SK-N-SH (cell line): ENCODE measurements at regions not wholly inside any gene's neighbourhood (a gene's known extent, or its start where the extent isn't known, plus 50 kb on each side); places are given as distances from the start of the nearest gene placed in this dataset.

ENCODE experiments used
- CTCF ChIA-PET: fragments of 300-600, 350-600 bp; formaldehyde crosslinking; extraction: SDS; loops from one replicate; lab custom pipeline; 2021; lab: Yijun Ruan, JAX
- POLR2A ChIA-PET: fragments of 350-600 bp; sonication (Branson Sonifier 250); formaldehyde crosslinking; extraction: SDS; loops from one replicate; lab custom pipeline; 2020; ENCODE audit warnings: antibody characterized with exemption, inconsistent platforms; lab: Yijun Ruan, JAX
- DNase-seq: peaks from one replicate; pipeline ENCODE4 v3.0.0; 2012
- H2AFZ ChIP-seq: fragments of 200-600 bp; sonication (generic); 2 replicates; pipeline ENCODE4 v1.8.1; 2016; ENCODE audit warnings: antibody characterized with exemption, mild to moderate bottlenecking, low read depth
- H3F3A ChIP-seq: fragments of 200-600 bp; sonication (generic); replicated peaks from 2 replicates; pipeline ENCODE3; 2016; ENCODE audit warnings: antibody characterized with exemption, mild to moderate bottlenecking; ENCODE audit not compliant: insufficient read depth
- H3K27ac ChIP-seq, 2 experiments: fragments of 200-500 bp in 1 of 2; fragments of 200-600 bp in 1 of 2; sonication (Bioruptor generic) in 1 of 2; sonication (generic), shearing (Covaris generic) in 1 of 2; 2 replicates each; pipeline versions ENCODE4 v1.5.1 to v1.6.1; 2014 to 2016; ENCODE audit warnings: low read depth in 2 of 2, inconsistent platforms in 1 of 2, low read length in 1 of 2, mild to moderate bottlenecking in 1 of 2, mixed read lengths in 1 of 2
- H3K27me3 ChIP-seq: fragments of 200-600 bp; sonication (generic), shearing (Covaris generic); 2 replicates; pipeline ENCODE4 v1.6.1; 2016; ENCODE audit warnings: mixed run types; ENCODE audit not compliant: insufficient read depth
- H3K36me3 ChIP-seq, 2 experiments: fragments of 200-500 bp in 1 of 2; fragments of 200-600 bp in 1 of 2; sonication (Bioruptor generic) in 1 of 2; sonication (generic) in 1 of 2; replicated peaks in 1 of 2; 2 replicates each; pipeline versions ENCODE3 to v1.5.1; 2014 to 2016; ENCODE audit warnings: low read length in 1 of 2, mild to moderate bottlenecking in 1 of 2; ENCODE audit not compliant: insufficient read depth in 2 of 2, control insufficient read depth in 1 of 2
- H3K4me1 ChIP-seq, 2 experiments: fragments of 200-500 bp in 1 of 2; fragments of 200-600 bp in 1 of 2; sonication (Bioruptor generic) in 1 of 2; sonication (generic), shearing (Covaris generic) in 1 of 2; 2 replicates each; pipeline versions ENCODE4 v1.5.1 to v1.6.1; 2014 to 2016; ENCODE audit warnings: low read depth in 1 of 2, low read length in 1 of 2, mixed run types in 1 of 2; ENCODE audit not compliant: insufficient read depth in 2 of 2, control insufficient read depth in 1 of 2
- H3K4me2 ChIP-seq: fragments of 200-600 bp; sonication (generic), shearing (Covaris generic); 2 replicates; pipeline ENCODE4 v1.6.1; 2017; ENCODE audit warnings: mixed run types
- H3K4me3 ChIP-seq, 2 experiments: fragments of 200-500 bp in 1 of 2; fragments of 200-600 bp in 1 of 2; sonication (Bioruptor generic) in 1 of 2; sonication (generic), shearing (Covaris generic) in 1 of 2; 2 replicates each; pipeline versions ENCODE4 v1.5.1 to v1.8.1; 2014 to 2016; ENCODE audit warnings: low read depth in 2 of 2, inconsistent platforms in 1 of 2, low read length in 1 of 2, mild to moderate bottlenecking in 1 of 2, mixed read lengths in 1 of 2, moderate library complexity in 1 of 2
- H3K79me2 ChIP-seq: fragments of 200-600 bp; sonication (generic); 2 replicates; pipeline ENCODE4 v1.8.1; 2017; ENCODE audit warnings: mild to moderate bottlenecking; ENCODE audit not compliant: insufficient read depth
- H3K9ac ChIP-seq: fragments of 200-600 bp; sonication (generic); 2 replicates; pipeline ENCODE4 v1.6.1; 2017; ENCODE audit warnings: mixed run types
- H3K9me2 ChIP-seq: fragments of 200-600 bp; sonication (generic); 2 replicates; pipeline ENCODE4 v1.6.1; 2017; ENCODE audit warnings: mixed run types
- H3K9me3 ChIP-seq: fragments of 200-600 bp; sonication (generic); 2 replicates; pipeline ENCODE4 v1.6.1; 2017; ENCODE audit warnings: mixed run types, mild to moderate bottlenecking, moderate library complexity
- H4K20me1 ChIP-seq: fragments of 200-600 bp; sonication (generic); 2 replicates; pipeline ENCODE4 v1.6.1; 2017; ENCODE audit warnings: mild to moderate bottlenecking, mixed run types; ENCODE audit not compliant: insufficient read depth
- EZH2phosphoT487 ChIP-seq: fragments of 200-600 bp; sonication (generic); IDR thresholded peaks from 2 replicates; pipeline ENCODE4 v1.6.1; 2017; ENCODE audit warnings: low read depth, mixed run types, mild to moderate bottlenecking, antibody characterized with exemption, moderate library complexity, borderline replicate concordance
- FOXJ3 ChIP-seq: sonication (generic); formaldehyde crosslinking; IDR thresholded peaks from 2 replicates; pipeline ENCODE4 v1.5.1; 2020; ENCODE audit warnings: mild to moderate bottlenecking, missing genetic modification reagents
- GATA2 ChIP-seq: sonication (generic); formaldehyde crosslinking; IDR thresholded peaks from 2 replicates; pipeline ENCODE4 v1.5.0; 2020; ENCODE audit warnings: mild to moderate bottlenecking, missing genetic modification reagents
- JUND ChIP-seq: IDR thresholded peaks from 2 replicates; pipeline ENCODE4 v1.4.0; 2012
- MEF2A ChIP-seq: IDR thresholded peaks from 2 replicates; pipeline ENCODE4 v1.4.0; 2012; ENCODE audit warnings: low read depth, borderline replicate concordance
- PBX3 ChIP-seq: IDR thresholded peaks from 2 replicates; pipeline ENCODE4; 2012
- RAD21 ChIP-seq: IDR thresholded peaks from 2 replicates; pipeline ENCODE4 v1.6.1; 2012; ENCODE audit warnings: mild to moderate bottlenecking, low read length
- REST ChIP-seq: IDR thresholded peaks from 2 replicates; pipeline ENCODE4 v1.6.1; 2012; ENCODE audit warnings: mild to moderate bottlenecking, low read depth, low read length, moderate library complexity
- SMC3 ChIP-seq: IDR thresholded peaks from 2 replicates; pipeline ENCODE4 v1.6.1; 2012; ENCODE audit warnings: low read depth, low read length, improper control_type of control experiment
- TAF1 ChIP-seq: IDR thresholded peaks from 2 replicates; pipeline ENCODE4 v1.6.1; 2012; ENCODE audit warnings: low read depth, mild to moderate bottlenecking, low read length, moderate library complexity, borderline replicate concordance
- TCF12 ChIP-seq: IDR thresholded peaks from 2 replicates; pipeline ENCODE4 v1.4.0; 2012
- YY1 ChIP-seq: IDR thresholded peaks from 2 replicates; pipeline ENCODE4 v1.4.0; 2012; ENCODE audit warnings: low read depth, mild to moderate bottlenecking
- ZBTB33 ChIP-seq: IDR thresholded peaks from 2 replicates; pipeline ENCODE4 v1.4.0; 2012; ENCODE audit warnings: low read depth, borderline replicate concordance
- WGBS: methylation state at CpG from one replicate; pipeline ENCODE4 v1.1.6; 2017; ENCODE audit warnings: low lambda C conversion rate; 5-methylcytosine and 5-hydroxymethylcytosine counted together

- TF ChIP-seq REST (no peak), SMC3 (no peak), PBX3 (no peak)
These were observed 683.4 kb upstream of the MEF2C start (continued) for GRCh38 chr5:89566340-89566739.

GRCh38 chr5:89560696-89561095 lies 677.7 kb upstream of the MEF2C start:
- Histone ChIP-seq H3K4me3 (no peak overlapping the region), H4K20me1 (no peaks in the 10 kb centered on the region), H3K9me3 (no peaks in the 10 kb centered on the region), H3K9me2 (no peaks in the 10 kb centered on the region), H3K9ac (no peak overlapping the region), H3K4me1 (no peaks in the 10 kb centered on the region; a peak in 1 of 4 replicates), H2AFZ (no peak overlapping the region), H3K27me3 (no peaks in the 10 kb centered on the region), H3F3A (peaks cover 10% of the 10 kb centered on the region), H3K4me2 (no peak overlapping the region), H3K27ac (no peak overlapping the region), H3K36me3 (no peaks in the 10 kb centered on the region), H3K79me2 (no peaks in the 10 kb centered on the region)
- 54% methylated on average over 4 of the region's 4 CpGs for WGBS
- ChIA-PET POLR2A (no interaction called here), CTCF (interaction anchor here (1.0 kb wide), 1 partner anchor 10 kb away, joined by 5 read pairs; no protein-coding TSS in a partner anchor)
- DNase-seq = no peak
- no peak for TF ChIP-seq FOXJ3 (CRISPR knock-in tag)
- TF ChIP-seq YY1 = no peak
- no peak for TF ChIP-seq TAF1
- TF ChIP-seq ZBTB33 = no peak
- TF ChIP-seq GATA2 (CRISPR knock-in tag) = no peak
- no peak for TF ChIP-seq MEF2A
- TF ChIP-seq JUND = no peak
- no peak for TF ChIP-seq TCF12
- TF ChIP-seq EZH2phosphoT487 = no peak
- no peak for TF ChIP-seq RAD21
